ENCODE measurements at regions not wholly inside any gene's neighbourhood (a gene's known extent, or its start where the extent isn't known, plus 50 kb on each side); places are given as distances from the start of the nearest gene placed in this dataset.
"Not testable (repeated sequence)": the region's sequence is repeated elsewhere in the genome, so short reads cannot be mapped to it uniquely, and the experiment has no call there.

DNA sequence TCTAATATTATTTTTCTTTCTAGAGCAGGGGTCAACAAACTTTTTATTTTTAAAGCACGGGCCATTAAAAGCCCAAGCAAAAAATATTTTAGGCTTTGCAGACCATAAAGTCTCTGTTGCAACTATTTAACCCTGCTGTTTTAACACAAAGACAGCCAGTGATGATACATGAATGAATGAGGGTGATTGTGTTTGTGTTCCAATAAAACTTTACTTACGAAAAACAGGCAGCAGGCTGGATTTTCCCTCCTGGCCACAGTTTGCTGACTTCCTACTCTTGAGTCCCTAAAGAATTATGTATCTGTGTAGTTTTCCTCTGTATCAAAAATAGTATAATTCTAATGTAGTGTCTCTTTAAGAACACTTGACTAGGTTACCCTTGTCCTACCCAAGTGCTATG is 402.0 kb downstream of the ADCYAP1 start:
- no peak for DNase-seq

DNA sequence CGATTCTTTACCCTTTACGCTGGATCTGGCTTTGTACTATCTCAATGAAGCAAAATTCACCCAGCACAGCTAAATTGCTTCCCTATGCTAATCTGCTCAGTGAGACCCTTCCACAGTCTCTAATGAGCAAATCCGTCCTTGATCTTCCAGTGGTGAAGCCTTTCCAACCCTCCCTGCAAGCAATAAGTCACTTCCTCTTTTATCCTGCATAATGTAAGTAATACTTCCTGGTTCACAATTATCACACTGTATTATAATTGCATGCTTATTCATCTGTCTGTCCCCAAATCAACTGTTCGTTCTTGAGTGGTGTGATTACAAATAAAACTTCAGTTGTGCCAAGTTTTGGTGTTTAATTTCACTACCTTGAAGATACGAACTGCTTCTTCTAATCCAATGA is 404.0 kb downstream of the ADCYAP1 start:
- no peak for DNase-seq

DNA sequence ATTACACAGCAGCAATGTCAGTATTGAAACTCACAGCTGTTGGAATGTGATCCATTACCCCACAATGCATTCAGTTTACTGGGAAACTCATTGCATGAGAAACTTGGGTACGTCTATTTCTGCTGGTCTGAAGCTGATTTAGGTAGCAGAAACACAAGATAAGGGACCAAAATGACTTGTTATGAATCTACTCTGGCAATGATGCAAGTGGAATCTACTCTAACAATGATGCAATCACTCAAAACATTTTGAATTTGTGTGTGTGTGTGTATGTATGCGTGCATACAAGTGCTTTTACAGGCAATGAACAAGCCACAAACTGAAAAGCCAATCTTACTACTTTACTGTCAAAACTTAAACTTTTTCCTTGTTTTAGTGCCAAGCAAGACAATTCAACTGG is 406.7 kb downstream of the ADCYAP1 start:
- DNase-seq, result no peak

DNA sequence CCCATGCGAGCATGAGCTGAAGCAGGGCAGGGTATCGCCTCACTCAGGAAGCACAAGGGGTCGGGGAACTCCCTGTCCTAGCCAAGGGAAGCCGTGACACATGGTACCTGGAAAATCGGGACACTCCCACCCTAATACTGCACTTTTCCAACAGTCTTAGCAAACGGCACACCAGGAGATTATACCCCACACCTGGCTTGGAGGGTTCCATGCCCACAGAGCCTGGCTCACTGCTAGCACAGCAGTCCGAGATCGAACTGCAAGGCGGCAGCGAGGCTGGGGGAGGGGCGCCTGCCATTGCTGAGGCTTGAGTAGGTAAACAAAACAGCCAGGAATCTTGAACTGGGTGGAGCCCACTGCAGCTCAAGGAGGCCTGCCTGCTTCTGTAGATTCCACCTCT is 430.7 kb downstream of the ADCYAP1 start:
- DNase-seq, result not testable (repeated sequence)

DNA sequence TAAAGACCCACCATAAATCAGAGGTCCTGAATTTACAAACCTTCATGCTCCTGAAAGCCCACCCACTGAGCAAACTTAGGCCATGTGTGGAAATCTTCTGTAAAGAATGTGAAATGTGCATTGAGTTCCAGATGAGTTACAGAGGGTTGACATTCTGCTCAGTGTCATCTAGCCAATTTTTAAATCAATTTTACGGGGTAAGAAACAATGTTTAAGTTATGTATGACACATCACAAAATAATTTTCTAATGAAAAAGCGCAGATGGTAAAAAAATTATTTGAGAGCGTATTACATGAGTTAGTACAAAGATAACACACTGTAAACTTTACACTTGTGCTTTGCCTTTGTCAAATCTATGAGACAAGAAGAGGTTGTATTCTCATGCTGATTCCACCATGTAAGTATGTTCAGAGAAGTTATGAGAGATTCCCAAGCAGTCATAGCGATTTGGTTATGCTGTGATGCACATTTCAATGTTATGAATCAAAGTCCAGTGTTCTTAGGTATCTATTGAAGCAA is 446.3 kb downstream of the ADCYAP1 start:
- no peak for DNase-seq

DNA sequence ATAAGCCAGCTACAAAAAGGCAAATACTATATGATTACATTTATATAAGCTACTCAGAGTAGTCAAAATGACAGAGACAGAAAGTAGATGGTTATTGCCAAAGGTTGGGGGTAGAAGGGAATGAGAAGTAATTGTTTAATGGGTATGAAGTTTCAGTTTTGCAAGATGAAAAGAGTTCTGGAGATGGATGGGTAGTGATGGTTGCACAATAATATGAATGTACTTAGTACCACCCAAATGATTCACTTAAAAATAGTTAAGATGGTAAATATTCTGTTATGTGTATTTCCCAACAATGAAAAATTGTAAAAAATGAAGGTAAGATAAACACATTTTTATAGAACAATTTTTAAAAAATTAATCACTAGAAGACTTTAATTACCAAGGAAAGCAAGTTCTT is 448.4 kb downstream of the ADCYAP1 start:
- no peak for DNase-seq

DNA sequence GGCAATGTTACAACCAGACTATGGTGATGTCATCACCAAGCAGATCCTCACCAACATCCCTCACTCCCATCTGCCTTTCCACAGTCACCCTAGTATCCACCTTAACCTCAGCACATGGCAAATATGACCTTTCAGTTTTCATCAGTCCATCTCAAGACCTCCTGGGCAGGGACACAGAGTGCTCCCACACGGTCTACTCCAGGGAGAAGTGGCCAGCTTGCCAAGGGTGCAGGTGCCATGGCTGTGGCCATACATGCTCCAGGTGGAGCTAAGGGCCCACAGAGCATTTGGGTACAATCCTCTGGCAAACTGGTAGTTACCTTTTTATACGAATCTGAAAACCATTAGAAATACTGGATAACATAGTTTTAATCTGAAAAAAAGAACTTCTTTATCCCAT is 453.1 kb downstream of the ADCYAP1 start:
- no peak for DNase-seq

DNA sequence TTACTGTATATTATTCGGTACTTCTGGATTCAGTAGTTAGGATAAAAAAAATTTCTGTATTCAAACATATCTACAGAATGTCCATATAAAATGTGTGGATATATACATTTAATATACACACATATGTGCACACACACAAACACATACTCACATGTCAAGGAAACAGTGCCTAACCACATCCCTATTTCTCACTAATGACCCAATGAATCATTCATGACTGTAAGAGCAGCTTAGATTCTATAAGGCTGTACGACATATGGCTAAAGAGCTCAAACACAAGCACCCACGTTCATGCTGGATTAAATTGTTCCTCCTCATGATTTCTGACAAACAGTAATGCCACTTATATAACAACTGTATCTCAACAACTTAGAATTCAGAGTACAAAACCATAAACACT is 457.3 kb downstream of the ADCYAP1 start:
- no peak for DNase-seq

DNA sequence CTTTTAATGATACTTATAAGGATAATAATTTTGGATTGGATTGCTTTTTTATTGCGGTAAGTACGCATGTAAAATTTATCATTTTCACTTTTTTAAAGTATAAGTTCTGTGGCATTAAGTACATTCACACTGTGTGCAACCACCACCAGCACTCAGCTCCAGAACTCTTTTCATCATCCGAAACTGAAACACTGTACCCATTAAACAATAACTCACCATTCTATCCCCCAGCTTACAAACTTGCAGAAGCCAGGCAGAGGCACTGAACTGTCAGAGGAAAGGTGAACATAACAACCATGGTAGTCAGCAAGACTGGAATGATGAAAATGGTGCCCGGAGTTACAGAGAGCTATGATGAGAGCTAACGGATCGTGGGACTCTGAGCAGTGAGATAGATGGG is 465.9 kb downstream of the ADCYAP1 start:
- no peak for DNase-seq

DNA sequence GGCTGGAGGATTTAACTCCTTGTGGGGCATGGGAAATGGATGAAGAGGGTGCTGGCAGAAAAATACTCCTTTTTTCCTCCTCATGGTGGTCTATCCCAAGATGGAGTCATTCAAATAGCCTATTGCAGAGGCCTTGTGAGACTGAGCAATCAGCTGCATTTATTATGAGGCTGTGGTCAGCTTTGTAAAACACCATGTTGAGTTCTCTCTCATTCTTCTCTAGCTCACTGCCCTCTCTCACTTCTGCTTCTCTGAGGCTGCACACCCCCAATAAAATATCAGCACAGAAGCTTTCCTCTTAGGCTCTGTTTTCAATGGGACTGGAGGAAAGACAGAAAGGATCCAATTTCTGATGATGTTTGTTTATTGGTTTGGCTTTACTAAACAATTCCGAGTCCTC is 467.1 kb downstream of the ADCYAP1 start:
- DNase-seq, result no peak

DNA sequence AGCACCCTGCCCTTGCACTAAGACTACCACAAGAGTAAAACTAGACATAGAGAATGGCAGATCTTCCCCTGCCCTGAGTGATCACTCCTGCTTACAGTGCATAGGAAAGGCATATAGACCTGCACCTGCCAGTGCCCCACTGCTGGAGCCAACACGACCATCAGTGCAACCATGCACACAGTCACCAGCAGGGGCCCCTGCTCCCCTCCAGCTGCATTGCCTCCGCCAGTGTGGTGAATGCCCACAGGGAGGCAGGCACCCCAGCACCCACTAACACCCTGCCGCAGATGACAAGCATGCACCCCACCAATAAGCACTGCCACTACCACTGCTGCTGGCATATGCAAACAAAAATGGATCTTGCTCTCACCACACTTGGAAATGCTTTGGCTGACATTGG is 478.8 kb downstream of the ADCYAP1 start:
- no peak for DNase-seq

DNA sequence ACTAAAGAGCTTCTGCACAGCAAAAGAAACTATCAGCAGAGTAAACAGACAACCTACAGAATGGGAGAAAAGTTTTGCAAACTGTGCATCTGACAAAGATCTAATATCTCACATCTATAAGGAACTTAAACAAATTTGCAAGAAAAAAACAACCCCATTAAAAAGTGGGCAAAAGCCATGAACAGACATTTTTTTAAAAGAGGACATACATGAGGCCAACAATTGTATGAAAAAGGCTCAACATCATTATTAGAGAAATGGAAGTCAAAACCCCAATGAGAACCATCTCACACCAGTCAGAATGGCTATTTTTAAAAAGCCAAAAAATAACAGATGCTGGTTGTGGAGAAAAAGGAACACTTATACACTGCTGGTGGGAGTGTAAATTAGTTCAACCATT is 483.8 kb downstream of the ADCYAP1 start:
- not testable (repeated sequence) for DNase-seq

DNA sequence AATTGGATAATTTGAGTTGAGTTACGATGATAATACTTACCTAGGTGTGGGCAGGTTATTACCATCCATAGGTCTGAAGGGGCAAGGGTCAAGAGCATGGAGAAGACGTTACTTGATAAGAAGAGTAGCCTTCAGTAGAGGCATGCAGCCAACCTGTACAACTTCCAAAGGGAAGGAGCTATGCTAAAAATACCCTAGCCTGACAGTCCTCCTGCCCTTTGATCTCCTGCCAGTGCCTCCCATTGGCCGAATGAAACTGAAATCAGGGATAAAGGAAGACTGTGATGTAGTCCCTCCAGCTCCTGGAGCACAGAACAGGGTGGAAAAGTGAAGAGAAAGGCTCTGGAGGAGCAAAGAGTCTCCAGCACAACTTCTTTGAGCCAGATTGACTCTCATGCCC is 487.4 kb downstream of the ADCYAP1 start:
- no peak for DNase-seq

DNA sequence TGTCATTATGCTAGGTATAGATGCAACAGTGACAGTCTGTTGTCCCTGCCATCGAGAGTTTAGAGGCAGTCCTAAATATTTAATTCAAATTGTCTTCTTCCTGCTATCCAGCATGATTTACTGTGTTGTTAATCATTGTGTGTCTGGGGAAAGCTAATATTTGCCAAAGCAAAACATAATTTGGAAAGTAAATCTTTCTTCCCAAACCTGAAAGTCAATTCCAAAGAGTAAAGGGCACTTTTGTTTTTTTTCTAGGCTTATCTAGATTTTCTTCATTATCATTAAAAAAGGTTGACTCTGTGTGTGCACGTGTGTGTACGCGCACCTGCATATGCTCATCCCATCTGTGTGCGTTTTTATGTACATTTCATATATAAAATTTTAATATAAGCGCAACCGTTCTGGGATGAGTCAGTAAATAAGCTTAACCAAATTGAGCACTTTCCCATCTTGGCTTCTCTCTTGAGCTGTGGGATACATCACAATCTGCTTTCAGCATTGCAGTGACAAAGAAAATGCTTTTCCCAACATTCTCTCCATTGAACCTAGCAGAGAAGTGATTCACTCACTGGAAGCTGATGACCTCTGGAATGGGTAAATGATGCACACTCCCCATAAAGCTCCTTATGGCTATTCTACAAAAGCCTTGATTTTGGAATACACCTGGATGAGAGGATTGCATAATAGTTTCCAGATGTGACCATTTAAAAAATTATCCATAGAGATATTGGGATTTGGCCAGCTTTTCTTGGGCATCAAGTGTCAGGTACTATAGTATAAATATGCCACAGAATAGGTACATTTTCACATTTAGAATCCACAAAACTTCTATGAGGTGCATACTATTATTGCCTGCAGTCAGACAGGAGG is 488.4 kb downstream of the ADCYAP1 start:
- DNase-seq, result no peak

DNA sequence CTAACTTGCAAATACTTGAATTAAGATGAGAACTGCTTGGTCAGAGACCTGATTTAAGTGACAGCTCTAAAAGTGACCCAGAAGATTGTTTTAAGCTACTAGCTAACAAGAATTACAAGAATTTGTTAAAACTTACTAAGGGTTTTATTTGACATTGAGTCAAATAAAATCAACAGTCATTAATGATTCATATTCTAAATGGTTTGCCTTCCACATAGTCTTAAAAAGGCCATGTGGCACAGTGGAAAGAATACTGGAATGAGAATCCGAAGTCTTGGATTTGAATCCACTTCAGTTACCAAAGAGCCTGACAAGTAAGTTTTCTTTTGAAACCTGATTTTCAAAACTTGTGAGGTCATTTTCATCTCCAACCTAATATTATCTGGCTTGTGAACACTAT is 489.3 kb downstream of the ADCYAP1 start:
- DNase-seq, result no peak

DNA sequence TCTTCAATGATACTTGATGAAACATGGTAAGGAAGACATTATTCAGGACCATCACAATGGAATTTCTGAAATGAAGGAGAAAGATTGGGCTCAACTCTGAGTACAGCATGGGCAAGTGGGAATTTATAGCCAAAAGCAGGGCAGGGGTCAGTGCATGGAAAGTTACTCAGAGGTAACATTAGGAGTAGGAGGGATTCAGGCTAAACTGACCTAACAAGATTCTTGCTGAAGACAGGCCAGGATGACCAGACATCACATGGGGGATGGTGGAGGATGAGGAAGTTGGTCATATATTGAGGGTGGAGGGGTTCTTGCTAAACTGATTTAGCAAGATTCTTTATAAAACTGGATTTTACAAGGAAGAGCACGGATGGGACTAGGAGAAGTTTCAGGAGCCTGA is 489.8 kb downstream of the ADCYAP1 start:
- DNase-seq, result no peak

DNA sequence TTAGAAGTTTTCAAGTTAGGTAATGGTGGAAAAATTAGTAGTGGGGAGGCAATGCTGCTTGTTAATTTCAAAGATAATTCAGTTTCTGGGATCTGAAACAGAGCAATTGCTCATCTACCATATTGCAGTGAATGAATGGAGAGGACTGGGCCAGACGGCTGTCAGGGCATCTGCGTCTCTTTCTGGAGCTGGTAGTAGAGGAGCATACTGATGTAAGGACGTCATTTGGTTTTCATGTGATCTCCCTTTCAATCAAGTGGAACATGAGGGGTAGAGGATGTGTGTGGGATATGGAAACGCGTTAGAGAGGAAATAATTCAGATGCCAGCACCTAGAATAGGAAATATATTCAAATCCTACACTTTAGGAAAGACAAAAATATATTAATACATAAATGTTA is 490.3 kb downstream of the ADCYAP1 start:
- DNase-seq, result no peak

DNA sequence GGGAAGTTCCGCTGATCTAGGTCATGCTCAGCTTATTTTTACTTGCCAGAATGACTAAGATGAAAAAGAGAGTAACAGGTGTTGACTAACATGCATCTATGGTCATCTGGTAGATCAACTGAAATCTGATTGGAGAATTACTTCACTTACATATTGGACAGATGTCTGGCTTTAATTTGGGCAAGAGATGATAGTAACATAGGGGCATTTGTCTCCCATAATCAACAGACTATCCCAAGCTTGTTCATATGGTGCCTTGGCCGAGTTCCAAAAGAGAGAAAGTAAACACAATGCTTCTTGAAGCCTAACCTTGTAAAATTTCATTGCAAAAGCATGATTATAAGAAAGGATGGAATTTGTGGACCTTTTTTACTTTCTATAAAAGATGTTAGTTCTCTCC is 503.7 kb downstream of the ADCYAP1 start:
- no peak for DNase-seq

DNA sequence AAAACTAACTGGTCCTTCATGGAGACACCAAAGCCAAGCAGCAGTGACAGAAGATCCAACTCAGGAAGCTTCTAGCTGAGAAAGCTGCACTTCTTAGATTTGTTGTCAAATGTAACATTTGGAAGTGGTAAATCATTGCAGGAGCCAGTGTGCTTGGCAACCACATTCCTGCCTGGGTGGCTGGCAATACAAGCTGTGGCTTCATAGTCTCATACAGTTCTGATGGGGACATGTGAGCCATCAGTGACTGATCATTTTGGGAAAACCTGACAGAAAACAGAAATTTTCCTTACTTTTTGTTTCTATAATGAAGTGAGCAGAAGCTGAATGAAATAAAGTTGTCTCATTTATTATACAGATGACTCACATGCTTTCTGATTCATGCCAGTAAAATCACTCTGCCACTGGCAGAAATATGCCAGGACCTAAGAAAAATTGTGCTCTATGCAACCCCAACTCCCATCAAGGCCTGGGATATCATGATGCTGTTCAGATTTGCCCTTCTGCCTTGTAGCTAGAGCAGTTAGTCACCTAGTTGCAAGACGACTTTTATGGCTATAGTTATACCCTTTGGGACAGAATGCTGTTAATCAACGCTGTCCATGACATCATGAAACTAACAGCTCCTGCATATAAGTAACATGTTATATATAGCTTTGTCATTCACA is 508.1 kb downstream of the ADCYAP1 start:
- DNase-seq, result no peak

DNA sequence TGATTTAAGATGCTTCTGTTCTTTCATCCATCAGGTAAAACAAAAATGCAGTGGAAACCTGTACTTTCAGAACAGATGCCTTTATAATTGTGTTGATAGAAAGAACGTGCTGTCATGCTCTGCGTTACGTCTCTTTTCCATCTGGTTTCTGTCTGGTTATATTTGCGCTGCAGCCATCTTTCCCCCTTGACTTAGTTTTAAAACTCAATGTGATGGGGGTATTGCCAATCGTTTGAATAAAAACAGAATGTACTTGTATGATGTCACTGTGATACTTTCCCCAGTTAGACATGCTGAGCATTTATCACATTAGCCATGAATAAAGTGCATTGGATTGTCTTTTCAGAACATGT is 508.6 kb downstream of the ADCYAP1 start:
- no peak for DNase-seq

DNA sequence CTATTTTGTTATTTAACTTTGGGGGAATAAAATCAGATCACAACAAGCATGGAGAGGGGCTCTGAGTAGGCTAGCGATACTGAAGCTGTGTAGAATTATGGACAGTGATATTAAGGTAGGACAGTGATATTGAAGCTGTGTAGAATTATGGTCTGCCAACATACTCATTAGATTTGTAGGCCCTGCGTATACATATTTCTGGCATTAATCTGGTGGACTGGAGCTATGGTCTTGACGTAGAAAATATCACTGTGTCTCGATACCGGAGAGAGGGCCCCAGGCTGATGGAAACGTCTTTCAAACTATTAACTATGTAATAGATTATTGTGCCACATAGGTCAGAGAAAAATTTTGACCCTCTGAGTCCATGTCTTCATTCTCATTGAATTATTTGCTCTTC is 511.4 kb downstream of the ADCYAP1 start:
- DNase-seq, result no peak

DNA sequence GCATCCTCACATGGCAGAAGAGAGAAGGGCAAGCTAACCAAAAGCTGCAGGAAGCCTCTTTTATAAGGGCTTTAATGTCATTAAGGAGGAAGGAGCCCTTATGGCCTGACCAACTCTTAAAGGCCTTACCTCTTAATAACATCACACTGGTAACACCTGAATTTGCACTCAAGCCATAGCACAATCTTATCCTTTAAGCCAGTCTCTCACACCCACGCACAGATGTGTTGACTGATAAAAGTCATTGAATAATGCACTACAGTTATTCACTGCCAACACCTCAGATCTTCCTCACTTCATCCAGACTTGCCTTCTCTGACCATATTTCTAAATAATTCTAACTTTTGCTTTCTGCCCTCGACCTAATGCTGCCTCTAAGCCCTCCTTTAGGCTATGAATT is 516.8 kb downstream of the ADCYAP1 start:
- DNase-seq, result no peak

DNA sequence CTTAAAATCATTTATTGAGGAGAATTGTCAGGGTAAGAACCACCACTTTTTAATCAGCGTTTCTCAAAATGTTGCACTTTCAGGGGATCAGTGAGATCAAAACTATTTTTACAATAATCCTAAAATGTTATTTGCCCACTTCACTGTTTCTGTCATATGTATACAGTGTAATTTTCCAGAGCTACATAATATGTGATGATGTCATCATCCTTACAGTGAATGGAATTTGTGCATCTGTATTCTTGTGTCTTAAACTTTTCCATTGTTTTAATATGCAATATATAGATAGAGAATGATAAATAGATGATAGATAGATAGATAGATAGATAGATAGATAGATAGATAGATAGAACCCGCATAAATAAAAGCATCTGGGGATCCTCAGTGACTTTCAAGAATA is 518.0 kb downstream of the ADCYAP1 start:
- DNase-seq, result no peak

DNA sequence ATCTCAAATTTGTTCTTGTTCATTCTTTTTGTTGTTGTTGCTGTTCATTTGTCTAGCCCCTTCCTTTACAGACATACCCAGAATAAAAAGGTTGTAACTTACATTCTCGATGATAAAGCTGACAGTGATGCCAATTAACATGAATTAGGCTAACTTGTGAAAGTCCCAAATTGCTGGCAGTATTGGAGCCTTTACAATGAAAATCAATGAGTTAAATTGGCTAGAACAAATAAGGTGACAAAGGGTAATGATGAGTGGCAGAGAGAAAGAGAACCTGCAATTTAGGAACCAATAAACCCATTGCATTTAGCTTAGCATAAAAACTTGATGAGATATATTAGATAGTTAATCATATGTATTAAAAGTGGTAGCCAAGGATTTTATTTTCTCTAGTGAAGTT is 521.0 kb downstream of the ADCYAP1 start:
- no peak for DNase-seq

DNA sequence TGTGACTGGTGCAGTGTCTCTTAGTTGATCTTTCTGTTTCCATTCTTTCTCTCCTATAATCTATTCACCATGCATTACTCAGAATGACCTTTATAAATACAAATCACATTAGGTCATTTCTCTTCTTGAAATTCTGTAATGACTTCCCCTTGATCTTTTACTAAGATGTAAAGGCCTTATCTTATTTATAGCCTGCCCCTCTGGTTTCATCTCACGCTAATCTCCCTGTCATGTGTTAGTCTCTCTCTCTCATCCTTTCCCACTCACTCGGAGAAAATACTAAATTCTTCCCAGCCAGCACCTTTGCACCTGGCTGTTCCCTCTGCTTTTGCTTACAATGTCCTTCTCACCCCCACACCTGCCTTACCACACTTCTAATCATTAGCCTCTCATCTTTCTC is 530.8 kb downstream of the ADCYAP1 start:
- no peak for DNase-seq
